EH (cell line): ENCODE measurements at regions not wholly inside any gene's neighbourhood (a gene's known extent, or its start where the extent isn't known, plus 50 kb on each side); places are given as distances from the start of the nearest gene placed in this dataset.

Experiments used
- DNase-seq: peaks from one replicate; pipeline ENCODE4 v3.0.0-alpha.2; 2015; ENCODE audit warnings: low read depth

GRCh38 chr21:15676935-15677334, 52.8 kb upstream of the USP25 start:
- no peak for DNase-seq

GRCh38 chr21:15679630-15680029, 50.2 kb upstream of the USP25 start:
- DNase-seq = no peak
